Stimulated activated naive CD8-positive, alpha-beta T cell treated with anti-CD3 and anti-CD28 coated beads, Interleukin-15, amount 100 ng/mL, for 72 hours (primary cell): ENCODE measurements at regions not wholly inside any gene's neighbourhood (a gene's known extent, or its start where the extent isn't known, plus 50 kb on each side); places are given as distances from the start of the nearest gene placed in this dataset.

Experiments
- ATAC-seq: fragments of 150-1000 bp; cut with Tn5 transposase; 2 replicates; pipeline ENCODE4 v1.10.0; 2021; ENCODE audit warnings: mild to moderate bottlenecking, moderate library complexity
- DNase-seq, 2 donors: peaks; one replicate each; pipeline ENCODE4 v3.0.0; 2021 to 2022
- H3K27ac Mint-ChIP-seq, 2 donors: one replicate each; pipeline ENCODE4 v1.8.0; 2022; ENCODE audit warnings: mild to moderate bottlenecking in 2 of 2, mixed read lengths in 2 of 2, moderate library complexity in 2 of 2
- H3K27me3 Mint-ChIP-seq: one replicate; pipeline ENCODE4 v1.8.0; 2022; ENCODE audit warnings: mixed read lengths
- H3K4me1 Mint-ChIP-seq: one replicate; pipeline ENCODE4 v1.8.0; 2022; ENCODE audit warnings: mild to moderate bottlenecking, mixed read lengths
- H3K4me3 Mint-ChIP-seq, 2 donors: one replicate each; pipeline ENCODE4 v1.8.0; 2022; ENCODE audit warnings: mild to moderate bottlenecking in 2 of 2, mixed read lengths in 2 of 2, moderate library complexity in 1 of 2
- H3K9me3 Mint-ChIP-seq, 2 donors: one replicate each; pipeline ENCODE4 v1.8.0; 2022; ENCODE audit warnings: mixed read lengths in 2 of 2

- Mint-ChIP-seq H3K4me3 (no peak overlapping the region), H3K27ac (no peak overlapping the region), H3K9me3 (no peaks in the 10 kb centered on the region), H3K4me1 (peaks cover 8% of the 10 kb centered on the region), H3K27me3 (no peaks in the 10 kb centered on the region)
- no peak for DNase-seq
- no peak for ATAC-seq
Measured at GRCh38 chr10:129165770-129166169, 301.3 kb upstream of the MGMT start.

GRCh38 chr10:129168660-129169059, 298.4 kb upstream of the MGMT start:
- DNase-seq = no peak
- Mint-ChIP-seq H3K27ac (no peak overlapping the region), H3K9me3 (no peaks in the 10 kb centered on the region), H3K4me3 (no peak overlapping the region), H3K4me1 (peaks cover 6% of the 10 kb centered on the region), H3K27me3 (no peaks in the 10 kb centered on the region)
- ATAC-seq = no peak

- Mint-ChIP-seq H3K27me3 (no peaks in the 10 kb centered on the region), H3K9me3 (no peaks in the 10 kb centered on the region), H3K4me1 (peaks cover 6% of the 10 kb centered on the region)
Measured at GRCh38 chr10:129169115-129169514, 297.9 kb upstream of the MGMT start.

DNA sequence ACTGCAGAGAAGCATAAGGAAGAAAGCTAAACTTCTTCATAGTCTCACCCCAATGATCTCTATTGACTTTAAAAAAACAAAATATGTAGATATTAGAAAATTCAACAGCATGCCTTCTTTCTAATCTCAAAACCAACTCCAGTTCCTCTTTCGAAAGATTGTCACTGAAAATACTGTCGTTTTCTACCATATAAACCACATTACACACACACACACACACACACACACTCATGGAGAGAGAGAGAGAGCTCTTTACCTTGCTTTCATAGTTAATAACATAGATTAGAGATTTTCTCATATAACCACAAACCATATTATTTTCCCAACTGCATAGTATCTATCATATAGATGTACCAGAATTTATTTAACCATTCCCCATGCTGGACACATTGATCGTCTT, 296.2 kb upstream of the MGMT start:
- no peak for ATAC-seq
- Mint-ChIP-seq H3K9me3 (no peaks in the 10 kb centered on the region), H3K4me3 (no peak overlapping the region), H3K27me3 (peaks cover 6% of the 10 kb centered on the region), H3K4me1 (peaks cover 6% of the 10 kb centered on the region), H3K27ac (no peak overlapping the region)
- no peak for DNase-seq

More at GRCh38 chr10:129169115-129169514, 297.9 kb upstream of the MGMT start:
- H3K27ac Mint-ChIP-seq = no peak overlapping the region
- DNase-seq (no peak), ATAC-seq (no peak)
- H3K4me3 Mint-ChIP-seq = no peak overlapping the region

GRCh38 chr10:129171812-129172211, 295.2 kb upstream of the MGMT start:
- H3K9me3 Mint-ChIP-seq = no peaks in the 10 kb centered on the region
- DNase-seq = no peak
- peaks cover 6% of the 10 kb centered on the region for H3K27me3 Mint-ChIP-seq
- H3K27ac Mint-ChIP-seq = no peak overlapping the region
- peaks cover 6% of the 10 kb centered on the region for H3K4me1 Mint-ChIP-seq
- ATAC-seq = no peak
- no peak overlapping the region for H3K4me3 Mint-ChIP-seq

GRCh38 chr10:129174232-129175014, 292.6 kb upstream of the MGMT start:
- H3K27me3 Mint-ChIP-seq = peaks cover 18% of the 10 kb centered on the region
- H3K27ac Mint-ChIP-seq = peak overlapping the region in 1 of 2 donors; percentile 75
- no peak for ATAC-seq
- no peak for DNase-seq
- H3K4me3 Mint-ChIP-seq = no peak overlapping the region
- peaks cover 6% of the 10 kb centered on the region for H3K4me1 Mint-ChIP-seq
- no peaks in the 10 kb centered on the region for H3K9me3 Mint-ChIP-seq

DNA sequence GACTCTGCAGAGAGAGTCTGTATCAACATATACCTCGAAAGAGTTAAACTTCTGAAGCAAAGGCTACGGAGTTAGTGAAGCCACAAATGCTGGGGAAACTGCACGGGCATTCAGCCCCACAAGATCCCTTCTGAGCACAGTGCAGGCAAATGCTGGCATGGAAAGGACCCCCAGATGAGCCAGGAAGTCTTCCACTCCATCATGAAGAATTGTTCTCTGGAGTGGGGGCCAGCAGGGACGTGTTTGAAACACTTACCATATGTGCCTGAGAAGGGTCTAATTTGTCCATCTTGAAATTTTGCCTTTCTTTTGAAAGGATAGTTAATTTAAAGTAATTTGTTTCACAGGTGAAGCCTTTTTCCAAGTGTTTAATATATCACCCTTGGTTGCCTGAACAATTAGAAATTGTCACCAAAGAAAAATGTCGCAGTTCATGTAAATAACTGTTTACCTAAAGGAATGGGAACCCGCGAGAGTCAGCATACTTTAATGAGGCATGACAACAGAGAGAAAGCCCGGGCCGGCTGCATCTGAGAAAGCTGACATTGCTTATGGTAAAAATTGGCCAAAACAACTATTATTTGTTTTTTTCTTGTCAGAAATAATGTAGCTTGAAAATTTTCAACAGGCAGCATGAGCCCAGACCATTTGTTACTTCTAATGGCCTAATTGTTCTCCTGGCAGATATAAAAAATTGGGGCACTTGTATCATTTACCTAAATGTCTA, 287.6 kb upstream of the MGMT start:
- H3K4me1 Mint-ChIP-seq = no peaks in the 10 kb centered on the region

DNA sequence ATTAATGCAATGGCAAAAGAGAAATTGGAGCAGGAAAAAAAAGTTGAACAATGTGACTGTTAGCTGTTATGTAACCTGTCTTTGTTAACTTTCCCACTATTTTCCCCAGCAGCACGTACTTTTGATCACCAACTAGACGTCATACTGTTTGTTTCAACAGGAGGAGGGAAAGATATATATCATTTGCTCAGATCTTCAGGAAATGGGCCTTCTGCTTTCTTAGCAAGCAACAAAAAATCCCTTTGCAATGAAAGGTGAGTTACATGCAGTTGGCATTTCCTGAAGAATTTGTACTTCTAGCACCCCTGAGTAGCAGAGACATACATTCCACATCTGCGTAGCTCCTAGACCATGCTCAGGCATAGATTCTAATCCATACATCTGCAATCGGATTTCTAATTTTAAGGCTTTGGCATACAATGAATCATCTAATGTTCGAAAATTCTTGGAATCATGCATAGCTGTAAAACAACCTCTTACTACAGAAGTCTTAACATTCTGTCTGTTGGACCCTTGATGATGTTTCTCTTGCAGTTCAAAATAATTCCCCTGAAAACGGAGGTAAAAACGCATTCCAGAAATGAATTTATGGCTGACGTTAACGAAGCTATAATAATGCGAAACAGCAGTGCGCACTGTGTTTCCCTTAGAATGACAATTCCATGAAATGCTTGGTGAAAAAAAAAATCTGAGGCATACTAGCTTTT, 286.9 kb upstream of the MGMT start:
- no peaks in the 10 kb centered on the region for H3K4me1 Mint-ChIP-seq
- ATAC-seq = no peak
- no peak overlapping the region for H3K27ac Mint-ChIP-seq
- peaks cover 20% of the 10 kb centered on the region for H3K27me3 Mint-ChIP-seq
- H3K9me3 Mint-ChIP-seq = no peaks in the 10 kb centered on the region
- H3K4me3 Mint-ChIP-seq = no peak overlapping the region
- DNase-seq = no peak

More for the DNA sequence above, 287.6 kb upstream of the MGMT start:
- Mint-ChIP-seq H3K27ac (no peak overlapping the region), H3K27me3 (peaks cover 26% of the 10 kb centered on the region), H3K9me3 (no peaks in the 10 kb centered on the region), H3K4me3 (no peak overlapping the region)
- ATAC-seq = no peak
- DNase-seq = no peak

- H3K27ac Mint-ChIP-seq = no peak overlapping the region
- peaks cover 12% of the 10 kb centered on the region for H3K27me3 Mint-ChIP-seq
- H3K4me3 Mint-ChIP-seq = no peak overlapping the region
- no peak for DNase-seq
- H3K4me1 Mint-ChIP-seq = no peaks in the 10 kb centered on the region
- peaks cover 18 to 20% of the 10 kb centered on the region in 2 donors for H3K9me3 Mint-ChIP-seq
- no peak for ATAC-seq
Measured at GRCh38 chr10:129184196-129184595, 282.8 kb upstream of the MGMT start.

GRCh38 chr10:129187331-129187730, 279.7 kb upstream of the MGMT start:
- DNase-seq = no peak
- no peak overlapping the region for H3K4me3 Mint-ChIP-seq
- peaks cover 18 to 20% of the 10 kb centered on the region in 2 donors for H3K9me3 Mint-ChIP-seq
- H3K4me1 Mint-ChIP-seq = no peaks in the 10 kb centered on the region
- ATAC-seq = no peak
- no peak overlapping the region for H3K27ac Mint-ChIP-seq
- peaks cover 15% of the 10 kb centered on the region for H3K27me3 Mint-ChIP-seq

DNA sequence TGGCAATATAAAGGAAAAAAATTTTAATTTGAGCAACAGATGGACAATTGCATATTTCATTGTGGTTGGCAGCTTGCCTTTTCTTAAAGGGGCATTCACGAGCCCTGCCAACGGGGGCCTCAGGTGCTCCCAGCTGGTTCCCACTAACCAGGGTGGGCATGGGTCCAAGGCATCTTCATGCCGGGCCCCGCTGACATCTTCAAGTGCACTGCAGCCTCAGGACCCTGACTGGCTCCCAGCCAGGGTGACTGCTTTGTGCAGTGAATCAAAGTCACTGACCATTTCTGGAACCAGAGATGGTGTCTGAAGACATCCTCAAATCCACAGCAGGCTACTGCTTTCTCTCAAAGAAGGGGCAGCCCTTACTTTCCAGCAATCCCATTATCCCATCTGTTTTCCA, 275.2 kb upstream of the MGMT start:
- H3K27ac Mint-ChIP-seq = no peak overlapping the region
- peaks cover 37% of the 10 kb centered on the region for H3K27me3 Mint-ChIP-seq
- DNase-seq (no peak), ATAC-seq (no peak)
- peaks cover 12 to 19% of the 10 kb centered on the region in 2 donors for H3K9me3 Mint-ChIP-seq
- peaks cover 13% of the 10 kb centered on the region for H3K4me1 Mint-ChIP-seq
- no peak overlapping the region for H3K4me3 Mint-ChIP-seq

- H3K4me3 Mint-ChIP-seq = no peak overlapping the region
- ATAC-seq = no peak
- H3K4me1 Mint-ChIP-seq = peaks cover 13% of the 10 kb centered on the region
- H3K27me3 Mint-ChIP-seq = peaks cover 37% of the 10 kb centered on the region
- DNase-seq = no peak
- peaks cover 5 to 12% of the 10 kb centered on the region in 2 donors for H3K9me3 Mint-ChIP-seq
- H3K27ac Mint-ChIP-seq = no peak overlapping the region
Measured at GRCh38 chr10:129192344-129193128, 274.5 kb upstream of the MGMT start.

DNA sequence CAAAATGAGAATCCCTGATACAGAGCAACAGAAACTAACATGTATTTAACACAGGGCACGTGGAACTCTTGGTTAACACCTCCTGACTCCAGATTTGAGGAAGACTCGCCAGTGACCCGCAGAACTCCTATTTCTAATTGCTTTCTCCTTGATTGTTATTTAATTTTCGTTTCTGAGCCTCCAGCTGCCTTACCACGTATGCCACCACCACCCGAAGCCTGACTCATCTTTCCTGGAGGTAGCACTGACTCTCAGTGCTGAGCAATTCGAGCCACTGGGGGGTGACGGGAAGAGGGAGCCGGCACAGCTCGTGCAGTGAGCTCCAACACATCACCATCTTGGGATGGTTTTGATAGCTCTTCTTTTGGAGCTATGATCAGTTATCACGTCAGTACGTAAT, 273.9 kb upstream of the MGMT start:
- Mint-ChIP-seq H3K9me3 (peaks cover 0 to 8% of the 10 kb centered on the region in 2 donors), H3K27ac (no peak overlapping the region), H3K4me1 (peaks cover 13% of the 10 kb centered on the region), H3K27me3 (peaks cover 37% of the 10 kb centered on the region), H3K4me3 (no peak overlapping the region)
- peak; percentile 80 for ATAC-seq
- no peak for DNase-seq

DNA sequence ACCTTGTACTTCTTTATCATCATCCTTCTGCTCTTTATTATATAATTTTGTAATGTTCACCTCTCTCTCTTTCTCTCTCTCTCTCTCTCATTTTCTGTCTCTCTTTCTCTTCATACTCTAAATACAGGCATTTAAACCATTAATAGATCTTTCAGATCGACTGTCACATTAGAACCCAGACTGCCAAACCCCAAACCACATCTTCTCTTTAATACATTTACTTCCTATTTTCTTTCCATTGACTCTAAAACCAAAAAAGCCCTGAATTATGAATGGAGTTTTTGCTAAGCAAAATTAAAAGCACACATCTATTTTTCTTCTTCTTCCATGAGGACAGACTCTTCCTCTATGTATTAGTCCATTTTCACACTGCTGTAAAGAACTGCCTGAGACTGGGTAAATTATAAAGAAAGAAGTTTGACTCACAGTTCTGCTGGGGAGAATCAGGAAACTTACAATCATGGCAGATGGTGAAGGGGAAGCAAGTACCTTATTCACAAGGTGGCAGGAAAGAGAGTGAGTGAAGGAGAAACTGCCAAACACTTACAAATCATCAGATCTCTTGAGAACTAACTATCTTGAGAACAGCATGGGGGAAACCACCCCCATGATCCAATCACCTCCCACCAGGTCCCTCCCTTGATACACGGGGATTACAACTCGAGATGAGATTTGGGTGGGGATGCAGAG, 272.7 kb upstream of the MGMT start:
- Mint-ChIP-seq H3K4me1 (peaks cover 13% of the 10 kb centered on the region), H3K27me3 (peaks cover 31% of the 10 kb centered on the region), H3K9me3 (peaks cover 0 to 8% of the 10 kb centered on the region in 2 donors), H3K27ac (peak overlapping the region in 1 of 2 donors; percentile 13), H3K4me3 (no peak overlapping the region)
- ATAC-seq (no peak), DNase-seq (no peak)

- Mint-ChIP-seq H3K9me3 (peaks cover 5 to 8% of the 10 kb centered on the region in 2 donors), H3K27me3 (no peaks in the 10 kb centered on the region), H3K4me3 (no peak overlapping the region), H3K27ac (peak overlapping the region in 1 of 2 donors; percentile 20), H3K4me1 (no peaks in the 10 kb centered on the region)
- DNase-seq (no peak), ATAC-seq (no peak)
Measured at GRCh38 chr10:129199826-129200225, 267.2 kb upstream of the MGMT start.
